HG02885 (cell line): ENCODE measurements at regions not wholly inside any gene's neighbourhood (a gene's known extent, or its start where the extent isn't known, plus 50 kb on each side); places are given as distances from the start of the nearest gene placed in this dataset.

ENCODE experiments used
- ATAC-seq: cut with Tn5 transposase; IDR thresholded peaks from one replicate; pipeline ENCODE4 v1.9.1; 2021; ENCODE audit warnings: mild to moderate bottlenecking; ENCODE audit not compliant: unreplicated experiment, poor library complexity

- no peak for ATAC-seq
Measured at GRCh38 chr5:6831678-6832671, 118.7 kb downstream of the TENT4A start.

GRCh38 chr5:6832994-6833393 is 119.8 kb downstream of the TENT4A start:
- no peak for ATAC-seq

- ATAC-seq, result no peak
Measured at GRCh38 chr5:6833406-6833805, 120.2 kb downstream of the TENT4A start.

GRCh38 chr5:6837095-6837494 is 123.9 kb downstream of the TENT4A start:
- ATAC-seq, result no peak

GRCh38 chr5:6837519-6838110 is 124.4 kb downstream of the TENT4A start:
- ATAC-seq, result no peak

GRCh38 chr5:6838736-6839135 is 125.5 kb downstream of the TENT4A start:
- ATAC-seq, result no peak

- no peak for ATAC-seq
Measured at GRCh38 chr5:6840136-6840793, 127.0 kb downstream of the TENT4A start.

- no peak for ATAC-seq
Measured at GRCh38 chr5:6843335-6843734, 130.1 kb downstream of the TENT4A start.

GRCh38 chr5:6843821-6844220 is 130.6 kb downstream of the TENT4A start:
- no peak for ATAC-seq

- no peak for ATAC-seq
Measured at GRCh38 chr5:6845856-6846255, 132.6 kb downstream of the TENT4A start.

GRCh38 chr5:6847870-6848269 is 134.6 kb downstream of the TENT4A start:
- ATAC-seq, result no peak

GRCh38 chr5:6849316-6850105 is 136.3 kb downstream of the TENT4A start:
- no peak for ATAC-seq

- ATAC-seq, result no peak
Measured at GRCh38 chr5:6850106-6850432, 136.8 kb downstream of the TENT4A start.

- no peak for ATAC-seq
Measured at GRCh38 chr5:6856653-6857052, 143.4 kb downstream of the TENT4A start.

GRCh38 chr5:6858419-6858818 is 145.2 kb downstream of the TENT4A start:
- ATAC-seq, result no peak

- no peak for ATAC-seq
Measured at GRCh38 chr5:6859023-6859422, 145.8 kb downstream of the TENT4A start.

- no peak for ATAC-seq
Measured at GRCh38 chr5:6859951-6860638, 146.9 kb downstream of the TENT4A start.

- ATAC-seq, result no peak
Measured at GRCh38 chr5:6861036-6861435, 147.8 kb downstream of the TENT4A start.

- no peak for ATAC-seq
Measured at GRCh38 chr5:6861667-6862066, 148.4 kb downstream of the TENT4A start.

GRCh38 chr5:6862306-6862705 is 149.1 kb downstream of the TENT4A start:
- no peak for ATAC-seq
